ENCODE measurements at regions not wholly inside any gene's neighbourhood (a gene's known extent, or its start where the extent isn't known, plus 50 kb on each side); places are given as distances from the start of the nearest gene placed in this dataset.

DNA sequence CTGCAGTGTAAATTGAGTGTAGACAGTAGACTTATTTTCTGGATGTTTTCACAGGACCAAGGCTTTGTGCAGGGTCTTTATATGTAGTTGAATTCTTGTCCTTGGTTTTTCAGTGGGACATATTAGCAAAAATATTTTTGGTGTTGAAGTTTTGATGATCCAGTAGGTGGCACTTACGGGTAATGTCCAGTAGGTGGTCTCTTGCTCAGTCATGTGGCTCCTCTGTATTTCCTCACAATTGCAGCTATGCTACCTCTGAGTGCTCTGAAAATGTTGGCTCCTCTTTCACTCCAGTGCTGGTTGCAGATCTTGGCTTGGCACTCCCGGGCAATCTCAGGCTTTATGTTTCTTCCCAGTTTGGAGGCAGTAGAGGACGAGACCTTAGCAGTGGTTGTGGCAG, 419.8 kb upstream of the AMOT start:
- TF ChIP-seq, protein P1, sequence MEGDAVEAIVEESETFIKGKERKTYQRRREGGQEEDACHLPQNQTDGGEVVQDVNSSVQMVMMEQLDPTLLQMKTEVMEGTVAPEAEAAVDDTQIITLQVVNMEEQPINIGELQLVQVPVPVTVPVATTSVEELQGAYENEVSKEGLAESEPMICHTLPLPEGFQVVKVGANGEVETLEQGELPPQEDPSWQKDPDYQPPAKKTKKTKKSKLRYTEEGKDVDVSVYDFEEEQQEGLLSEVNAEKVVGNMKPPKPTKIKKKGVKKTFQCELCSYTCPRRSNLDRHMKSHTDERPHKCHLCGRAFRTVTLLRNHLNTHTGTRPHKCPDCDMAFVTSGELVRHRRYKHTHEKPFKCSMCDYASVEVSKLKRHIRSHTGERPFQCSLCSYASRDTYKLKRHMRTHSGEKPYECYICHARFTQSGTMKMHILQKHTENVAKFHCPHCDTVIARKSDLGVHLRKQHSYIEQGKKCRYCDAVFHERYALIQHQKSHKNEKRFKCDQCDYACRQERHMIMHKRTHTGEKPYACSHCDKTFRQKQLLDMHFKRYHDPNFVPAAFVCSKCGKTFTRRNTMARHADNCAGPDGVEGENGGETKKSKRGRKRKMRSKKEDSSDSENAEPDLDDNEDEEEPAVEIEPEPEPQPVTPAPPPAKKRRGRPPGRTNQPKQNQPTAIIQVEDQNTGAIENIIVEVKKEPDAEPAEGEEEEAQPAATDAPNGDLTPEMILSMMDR (conservative IDR thresholded peaks at IDR 0.05), result peak; percentile 60
- H3K36me3 Mint-ChIP-seq, result no peaks in the 10 kb centered on the region
- H3K4me3 Mint-ChIP-seq, result no peak overlapping the region
- H3K4me1 Mint-ChIP-seq (ENCODE audit: unreplicated experiment), result no peaks in the 10 kb centered on the region
- no peaks in the 10 kb centered on the region for H3K27me3 Mint-ChIP-seq
- no peak for DNase-seq (ENCODE audit: extremely low spot score, unreplicated experiment)
- H3K9me3 Mint-ChIP-seq, result no peaks in the 10 kb centered on the region
- H3K27ac Mint-ChIP-seq, result no peak overlapping the region

DNA sequence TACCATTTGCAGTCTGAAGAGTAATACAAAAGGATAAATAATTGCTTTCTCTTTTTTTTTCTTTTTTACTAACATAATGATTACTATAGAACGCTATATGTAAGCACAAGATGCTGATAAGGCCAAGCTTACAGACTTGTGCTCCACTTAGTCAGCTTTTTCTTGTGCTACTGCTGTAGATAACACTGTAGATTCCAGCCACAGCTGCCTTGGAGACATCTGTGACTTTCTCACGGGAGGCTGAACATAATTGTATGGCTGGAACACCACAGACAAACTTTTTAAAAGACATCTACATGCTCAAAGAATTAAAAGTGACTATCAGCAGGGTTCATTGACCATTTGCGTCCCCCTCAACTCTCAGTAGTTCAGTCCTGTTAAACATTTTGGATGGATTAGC, 381.7 kb upstream of the AMOT start:
- no peaks in the 10 kb centered on the region for H3K27me3 Mint-ChIP-seq
- no peaks in the 10 kb centered on the region for H3K36me3 Mint-ChIP-seq
- no peaks in the 10 kb centered on the region for H3K9me3 Mint-ChIP-seq
- no peak overlapping the region for H3K4me3 Mint-ChIP-seq
- no peak overlapping the region for H3K27ac Mint-ChIP-seq
- no peak for DNase-seq (ENCODE audit: extremely low spot score, unreplicated experiment)
- TF ChIP-seq, protein P1 (conservative IDR thresholded peaks at IDR 0.05), result no peak
- H3K4me1 Mint-ChIP-seq (ENCODE audit: unreplicated experiment), result no peaks in the 10 kb centered on the region

DNA sequence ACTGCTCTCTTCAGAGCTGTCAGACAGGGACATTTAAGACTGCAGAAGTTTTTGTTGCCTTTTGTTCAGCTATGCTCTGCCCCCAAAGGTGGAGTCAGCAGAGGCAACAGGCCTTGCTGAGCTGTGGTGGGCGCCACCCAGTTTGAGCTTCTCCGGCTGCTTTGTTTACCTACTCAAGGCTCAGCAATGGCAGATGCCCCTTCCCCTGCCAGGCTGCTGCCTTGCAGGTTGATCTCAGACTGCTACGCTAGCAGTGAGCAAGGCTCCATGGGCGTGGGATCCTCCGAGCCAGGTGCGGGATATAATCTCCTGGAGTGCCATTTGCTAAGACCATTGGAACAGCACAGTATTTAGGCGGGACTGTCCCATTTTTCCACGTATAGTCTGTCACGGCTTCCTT, 371.4 kb upstream of the AMOT start:
- H3K27me3 Mint-ChIP-seq, result no peaks in the 10 kb centered on the region
- no peak overlapping the region for H3K4me3 Mint-ChIP-seq
- H3K9me3 Mint-ChIP-seq, result peaks cover 7% of the 10 kb centered on the region
- H3K36me3 Mint-ChIP-seq, result no peaks in the 10 kb centered on the region
- no peak overlapping the region for H3K27ac Mint-ChIP-seq
- no peaks in the 10 kb centered on the region for H3K4me1 Mint-ChIP-seq (ENCODE audit: unreplicated experiment)
- DNase-seq (ENCODE audit: extremely low spot score, unreplicated experiment), result no peak
- TF ChIP-seq, protein P1 (conservative IDR thresholded peaks at IDR 0.05), result no peak

DNA sequence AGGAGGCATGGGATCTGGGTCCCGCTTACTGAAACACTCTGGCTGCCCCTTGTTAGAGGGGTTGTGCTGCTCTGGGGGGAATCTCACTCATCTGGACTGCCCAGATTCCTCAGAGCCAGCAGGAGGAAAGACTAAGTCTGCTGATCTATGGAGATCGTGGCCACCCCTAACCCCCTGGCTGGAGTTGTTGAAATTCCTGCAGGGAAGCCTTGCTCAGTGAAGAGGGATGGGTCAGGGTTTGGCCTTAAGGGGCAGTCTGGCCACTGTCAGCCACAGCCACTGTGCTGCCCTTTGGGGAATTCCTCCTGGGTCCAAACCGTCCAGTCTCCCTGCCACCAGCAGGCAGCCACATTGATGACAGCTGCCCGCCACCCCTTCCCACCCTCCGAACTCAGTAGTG, 362.0 kb upstream of the AMOT start:
- TF ChIP-seq, protein P1 (conservative IDR thresholded peaks at IDR 0.05), result no peak
- no peak overlapping the region for H3K27ac Mint-ChIP-seq
- H3K27me3 Mint-ChIP-seq, result no peaks in the 10 kb centered on the region
- no peak for DNase-seq (ENCODE audit: extremely low spot score, unreplicated experiment)
- no peaks in the 10 kb centered on the region for H3K36me3 Mint-ChIP-seq
- no peak overlapping the region for H3K4me3 Mint-ChIP-seq
- no peaks in the 10 kb centered on the region for H3K4me1 Mint-ChIP-seq (ENCODE audit: unreplicated experiment)
- peaks cover 4% of the 10 kb centered on the region for H3K9me3 Mint-ChIP-seq

DNA sequence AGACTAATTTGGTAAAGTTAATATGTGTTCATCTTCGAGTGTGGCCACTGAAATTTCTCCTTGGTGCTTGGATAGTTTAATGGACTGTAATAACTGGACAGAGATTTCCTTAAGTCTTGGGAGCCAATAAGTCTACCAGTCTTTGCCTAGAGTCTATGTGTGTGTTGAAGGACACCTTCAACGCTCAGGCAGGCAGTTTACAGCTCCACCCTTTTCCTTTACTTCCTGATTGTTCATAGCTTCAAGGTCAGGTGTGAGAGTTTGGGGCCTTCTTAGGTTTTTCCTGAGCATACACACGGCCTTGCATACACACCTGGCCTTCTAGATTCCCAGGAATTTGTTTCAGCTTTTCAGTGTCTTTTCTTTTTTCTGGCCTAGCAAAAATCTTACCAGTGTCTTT, 355.3 kb upstream of the AMOT start:
- Mint-ChIP-seq H3K36me3 (no peaks in the 10 kb centered on the region), H3K27me3 (no peaks in the 10 kb centered on the region), H3K9me3 (no peaks in the 10 kb centered on the region), H3K4me3 (no peak overlapping the region), H3K27ac (no peak overlapping the region), H3K4me1 (ENCODE audit: unreplicated experiment) (no peaks in the 10 kb centered on the region)
- TF ChIP-seq, protein P1 (conservative IDR thresholded peaks at IDR 0.05), result no peak
- DNase-seq (ENCODE audit: extremely low spot score, unreplicated experiment), result no peak

DNA sequence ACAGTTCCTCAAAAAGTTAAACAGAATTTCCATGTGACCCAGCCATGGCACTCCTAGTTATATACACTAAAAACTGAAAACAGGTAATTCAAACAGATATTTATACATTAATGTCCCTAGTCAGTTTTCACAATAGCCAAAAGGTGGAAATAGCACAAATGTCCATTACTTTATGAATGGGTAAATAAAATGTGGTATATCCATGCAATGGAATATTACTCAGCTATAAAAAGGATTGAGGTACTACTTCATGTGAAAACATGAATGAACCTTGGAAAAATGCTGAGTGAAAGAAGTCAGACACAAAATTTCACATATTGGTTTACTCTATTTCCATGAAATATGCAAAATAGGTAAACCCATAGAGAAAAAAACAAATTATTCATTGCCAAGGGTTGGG, 351.8 kb upstream of the AMOT start:
- no peak for DNase-seq (ENCODE audit: extremely low spot score, unreplicated experiment)
- H3K4me3 Mint-ChIP-seq, result no peak overlapping the region
- no peak overlapping the region for H3K27ac Mint-ChIP-seq
- no peaks in the 10 kb centered on the region for H3K27me3 Mint-ChIP-seq
- TF ChIP-seq, protein P1 (conservative IDR thresholded peaks at IDR 0.05), result no peak
- H3K4me1 Mint-ChIP-seq (ENCODE audit: unreplicated experiment), result no peaks in the 10 kb centered on the region
- no peaks in the 10 kb centered on the region for H3K36me3 Mint-ChIP-seq
- no peaks in the 10 kb centered on the region for H3K9me3 Mint-ChIP-seq
